HG03520 (cell line): ENCODE measurements at regions not wholly inside any gene's neighbourhood (a gene's known extent, or its start where the extent isn't known, plus 50 kb on each side); places are given as distances from the start of the nearest gene placed in this dataset.

Source experiments
- ATAC-seq: cut with Tn5 transposase; IDR thresholded peaks from one replicate; pipeline ENCODE4 v1.9.1; 2021; ENCODE audit warnings: mild to moderate bottlenecking, moderate library complexity; ENCODE audit not compliant: unreplicated experiment

DNA sequence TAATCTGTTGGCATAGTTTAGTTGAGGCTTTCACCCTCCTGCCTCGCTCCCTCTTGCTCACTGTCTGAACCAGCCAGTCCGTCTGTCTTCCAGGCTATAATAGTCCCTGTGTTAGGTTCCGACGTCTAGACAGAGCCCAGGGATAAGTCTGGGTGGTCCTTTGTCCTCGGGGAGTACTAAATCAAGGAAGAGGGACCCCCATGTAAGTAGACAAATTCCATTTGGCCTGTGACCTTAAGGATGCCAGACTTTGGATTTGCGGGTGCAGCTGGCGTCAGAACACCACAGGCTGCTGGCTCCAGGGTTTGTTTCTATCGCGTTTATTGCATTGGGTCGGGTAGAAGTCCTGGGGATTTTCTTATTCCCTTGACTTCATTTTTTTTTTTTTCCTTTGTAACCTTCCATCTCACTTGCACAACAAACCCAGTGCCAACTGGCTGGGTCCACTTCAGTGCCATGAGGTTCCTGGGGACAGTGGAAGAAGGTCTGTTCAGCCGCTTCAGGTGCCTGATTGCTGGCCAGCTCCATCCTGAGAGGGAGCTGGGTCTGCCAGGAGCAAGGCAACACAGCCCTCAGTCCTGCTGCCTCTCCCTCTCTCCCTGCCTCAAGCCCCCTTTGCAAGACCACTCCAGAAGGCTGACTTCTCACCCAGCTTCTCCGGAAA, 95.4 kb upstream of the KLHL25 start:
- ATAC-seq: no peak

DNA sequence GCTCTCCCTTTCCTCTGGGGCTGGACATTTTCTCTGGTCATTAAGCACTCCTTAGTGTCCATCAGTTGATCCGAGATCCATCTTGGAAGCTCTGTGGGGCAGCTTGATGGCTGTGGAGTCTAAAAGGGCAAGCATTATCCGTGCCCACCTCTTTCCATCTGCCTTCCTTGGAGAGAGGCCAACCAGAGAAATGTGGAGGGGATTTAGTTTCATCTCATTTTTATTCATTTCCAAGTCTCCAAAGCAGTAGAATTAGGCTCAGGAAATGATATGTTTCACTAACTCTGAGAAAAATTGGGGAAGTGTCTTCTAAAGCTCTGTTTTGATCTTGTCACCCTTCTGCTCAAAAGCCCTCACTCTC, 95.9 kb upstream of the KLHL25 start:
- ATAC-seq: no peak

DNA sequence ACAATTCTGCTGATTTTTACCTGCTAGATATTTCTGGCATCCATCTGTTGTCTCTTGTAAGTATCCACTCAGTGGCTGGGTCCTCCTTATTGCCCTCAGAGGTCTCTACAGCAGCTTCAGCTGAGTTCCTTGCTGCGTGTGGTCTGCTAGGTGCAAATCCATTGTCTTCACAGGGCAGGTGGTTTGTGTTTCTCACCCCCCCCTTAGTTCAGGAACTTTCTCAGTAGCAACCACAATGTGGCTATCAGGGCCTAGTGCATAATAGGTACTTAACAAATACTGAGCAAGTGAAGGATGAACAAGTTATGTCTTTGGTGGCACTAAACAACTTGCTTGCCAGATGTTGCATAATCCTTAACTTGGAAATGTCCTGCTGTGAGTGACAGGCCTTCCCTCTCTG, 96.7 kb upstream of the KLHL25 start:
- no peak for ATAC-seq

DNA sequence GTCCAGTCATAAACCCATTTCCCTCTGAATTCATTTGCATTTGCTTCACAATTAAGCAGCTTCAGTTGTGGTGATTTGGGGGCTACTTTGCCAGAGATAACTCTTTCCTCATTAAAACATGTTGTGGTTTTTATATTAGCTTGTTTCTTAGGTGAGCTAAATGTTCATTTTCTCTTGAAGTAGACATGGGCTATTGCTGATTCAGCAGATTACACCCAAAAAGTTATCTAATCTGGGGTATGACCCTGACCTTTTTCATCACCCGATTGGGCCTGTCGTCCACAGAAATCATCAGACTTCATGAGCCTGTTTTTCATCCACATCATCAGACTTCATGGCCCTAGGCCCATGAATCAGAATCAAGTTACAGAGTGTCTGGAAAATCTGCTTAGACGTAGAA, 97.5 kb upstream of the KLHL25 start:
- no peak for ATAC-seq

DNA sequence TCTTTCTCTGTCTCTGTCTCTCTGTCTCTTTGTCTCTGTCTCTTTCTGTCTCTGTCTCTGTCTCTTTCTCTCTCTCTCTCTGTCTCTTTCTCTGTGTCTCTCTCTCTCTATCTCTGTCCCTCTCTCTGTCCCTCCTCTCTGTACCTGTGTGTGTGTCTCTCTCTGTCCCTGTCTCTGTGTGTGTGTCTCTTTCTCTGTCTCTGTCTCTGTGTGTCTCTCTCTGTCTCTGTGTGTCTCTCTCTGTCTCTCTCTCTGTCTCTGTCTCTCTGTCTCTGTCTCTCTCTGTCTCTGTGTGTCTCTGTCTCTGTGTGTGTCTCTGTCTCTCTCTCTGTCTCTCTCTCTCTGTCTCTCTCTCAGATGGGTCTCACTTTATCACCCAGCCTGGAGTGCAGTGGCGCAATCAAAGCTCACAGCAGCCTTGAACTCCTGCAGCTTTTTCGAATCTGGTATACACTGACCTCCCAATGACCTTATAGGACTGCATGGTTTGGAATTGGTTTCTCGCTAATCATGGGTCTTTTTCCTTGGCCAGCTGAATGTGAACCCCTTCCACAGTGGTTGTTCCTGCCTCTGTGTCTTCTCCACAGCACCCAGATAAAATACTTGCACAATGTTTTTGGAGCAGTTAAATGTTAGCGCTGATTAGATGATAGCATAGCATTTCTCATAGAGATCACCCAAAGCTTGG, 102.6 kb upstream of the KLHL25 start:
- ATAC-seq: no peak

DNA sequence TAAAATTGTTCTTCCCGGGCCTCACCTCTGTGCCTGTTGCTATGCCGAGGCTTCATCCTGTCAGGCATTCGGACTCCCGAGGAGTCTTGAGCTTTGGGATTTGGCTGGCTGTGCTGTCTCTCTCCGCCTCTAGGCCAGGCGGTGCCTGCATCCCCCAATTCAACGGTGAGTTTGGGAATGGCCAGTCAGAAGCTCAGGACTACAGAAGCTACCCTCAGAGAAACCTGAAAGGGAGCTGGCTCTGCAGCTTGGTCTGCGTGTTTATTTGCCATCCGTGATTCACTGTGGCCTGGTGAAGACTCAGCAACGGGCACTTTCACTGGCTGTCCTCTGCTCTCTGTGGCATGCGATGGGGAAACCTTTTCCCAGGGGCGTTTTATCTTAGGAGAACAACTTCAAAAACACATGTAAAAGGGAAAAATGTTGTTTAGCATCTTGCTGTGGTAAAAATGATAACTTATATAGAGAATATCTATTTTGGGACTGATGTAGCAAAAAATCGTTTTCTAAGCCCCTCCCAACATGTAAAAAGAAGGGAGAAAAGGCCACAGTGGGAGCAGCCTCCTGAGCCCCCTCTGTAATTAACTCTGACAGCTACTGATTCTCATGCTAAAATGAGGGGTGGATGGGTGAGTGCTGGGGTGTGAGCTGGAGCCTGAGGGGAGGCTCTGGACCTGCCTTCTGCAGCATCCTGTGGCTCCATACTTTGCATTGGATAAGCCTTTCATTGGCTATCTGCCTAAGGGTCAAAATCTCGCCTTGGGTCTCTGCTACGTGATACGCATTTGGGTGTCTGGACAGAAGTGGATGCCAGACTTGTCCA, 103.4 kb upstream of the KLHL25 start:
- ATAC-seq: no peak

DNA sequence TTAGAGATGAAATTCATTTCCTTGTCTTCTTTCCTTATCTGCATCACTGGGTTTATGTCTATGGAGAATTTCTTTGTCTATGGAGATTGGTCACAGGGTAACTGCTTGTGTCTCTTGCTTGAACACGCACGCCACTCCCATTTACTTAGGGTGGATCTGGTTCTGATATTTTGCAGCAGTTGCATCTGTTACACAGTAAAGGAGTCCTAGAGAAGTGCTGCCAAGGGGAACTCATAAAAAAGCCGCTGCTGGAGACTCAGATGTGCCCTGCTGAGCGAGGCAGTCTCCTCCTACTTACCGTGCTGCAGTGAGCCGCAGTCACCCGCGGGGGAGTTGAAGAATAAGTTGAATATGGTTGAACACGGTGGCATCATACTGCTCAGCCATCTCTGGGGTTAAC, 105.2 kb upstream of the KLHL25 start:
- ATAC-seq: no peak

DNA sequence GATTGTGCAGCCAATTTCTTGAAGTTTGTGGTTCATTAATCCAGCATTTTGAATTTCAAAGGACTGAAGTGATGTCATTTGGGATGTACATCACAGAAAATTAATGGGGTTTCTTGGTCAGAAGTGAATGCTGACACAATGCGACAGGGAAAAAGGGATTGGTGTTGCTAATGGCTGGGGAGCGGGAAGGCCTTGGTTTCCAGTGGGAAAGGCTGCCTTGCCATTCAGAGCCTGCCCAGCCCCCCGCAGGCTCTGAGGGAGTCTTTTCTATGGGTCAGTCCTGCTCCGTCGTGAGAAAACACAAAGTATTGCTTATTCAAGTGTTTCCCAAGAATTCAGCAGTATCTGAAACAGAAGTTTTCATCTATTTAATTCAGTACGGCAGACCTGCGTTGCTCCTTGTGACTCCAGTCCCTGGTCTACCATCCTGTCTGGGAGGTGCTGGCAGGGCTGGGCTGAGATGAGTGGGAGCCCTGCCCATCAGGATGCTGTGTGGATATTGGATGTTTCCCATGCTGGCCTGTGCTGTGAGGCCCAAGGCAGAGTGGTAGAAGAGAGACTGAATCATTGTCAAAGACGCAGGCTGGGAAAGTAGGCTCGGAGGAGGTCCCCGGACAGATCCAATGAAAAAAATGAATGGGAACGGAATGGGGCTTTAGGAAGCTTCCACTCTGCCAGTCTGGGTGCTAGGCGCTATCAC, 111.2 kb upstream of the KLHL25 start:
- no peak for ATAC-seq

DNA sequence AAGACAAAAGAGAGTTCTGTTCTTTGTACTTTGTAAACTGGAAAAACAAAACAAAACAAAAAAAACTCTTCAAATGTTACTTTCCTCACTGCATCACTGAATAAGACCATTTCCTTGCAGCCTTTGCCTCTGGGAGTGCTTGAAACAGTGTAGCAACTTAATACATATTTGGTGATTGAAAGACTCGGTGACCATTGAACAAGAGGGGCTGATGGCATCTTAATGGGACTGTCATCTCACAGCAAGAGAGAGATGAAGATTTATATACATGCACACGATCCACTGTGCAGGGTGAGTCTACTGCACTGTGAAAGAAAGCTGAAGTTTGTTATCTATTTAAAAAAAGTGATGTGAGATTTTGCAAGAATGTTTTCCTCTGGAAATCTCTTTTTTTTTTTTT, 111.9 kb upstream of the KLHL25 start:
- no peak for ATAC-seq

DNA sequence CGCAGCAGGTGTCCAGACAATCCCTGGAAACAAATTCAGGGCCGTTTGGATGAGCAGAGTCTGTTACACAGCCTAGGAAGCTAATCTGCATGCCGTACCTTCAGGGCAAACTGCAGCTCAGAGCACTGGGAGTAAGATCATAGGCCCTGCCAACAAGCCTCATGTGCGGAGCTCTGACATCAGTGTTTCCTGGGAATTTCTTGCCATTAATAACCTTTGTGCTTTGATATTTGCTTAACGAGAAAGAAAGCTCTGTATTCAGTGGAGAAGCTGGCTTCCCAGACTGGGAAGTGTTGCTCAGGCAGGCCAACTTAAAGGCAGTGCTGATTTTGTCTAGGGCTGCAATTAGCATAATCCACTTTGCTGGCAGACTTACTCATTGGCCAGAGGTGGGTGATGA, 116.1 kb upstream of the KLHL25 start:
- no peak for ATAC-seq

DNA sequence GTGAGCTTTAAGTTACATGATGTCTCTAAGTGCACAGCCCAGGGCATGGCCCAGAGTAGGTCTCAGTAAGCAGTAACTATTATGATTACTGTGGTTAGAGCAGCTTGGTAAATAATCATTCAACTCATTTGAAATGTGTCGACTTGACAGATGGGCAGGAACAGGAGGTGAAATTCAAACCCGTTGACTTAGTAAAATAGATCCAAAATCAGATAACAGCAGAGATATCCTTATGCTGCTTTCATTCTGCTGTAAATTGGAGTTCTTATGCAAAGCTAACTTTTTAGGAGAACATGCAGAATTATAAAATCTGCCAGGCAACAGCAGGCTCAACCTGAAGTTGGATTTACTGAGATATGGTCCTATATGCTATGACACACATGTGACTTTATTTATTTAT, 118.7 kb upstream of the KLHL25 start:
- ATAC-seq: no peak

DNA sequence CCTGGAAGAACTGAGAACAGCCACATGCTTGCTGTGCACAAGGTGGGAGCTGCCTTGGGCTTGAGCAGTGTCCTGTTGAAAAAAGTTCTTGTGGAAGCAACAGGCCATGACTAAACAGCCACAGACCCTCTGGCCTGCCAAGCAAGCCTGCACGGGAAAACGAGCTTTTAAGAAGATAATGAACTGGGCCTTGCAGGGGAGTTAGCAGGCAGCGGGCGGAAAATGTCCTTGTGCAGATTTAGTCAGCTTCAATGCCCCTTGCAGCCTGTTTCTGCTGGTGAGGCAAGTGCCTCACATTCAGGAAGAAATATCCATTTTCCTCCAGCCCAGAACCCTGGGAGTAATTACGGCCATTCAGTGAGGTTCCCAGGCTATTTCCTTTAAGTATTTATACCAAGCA, 126.2 kb upstream of the KLHL25 start:
- no peak for ATAC-seq

DNA sequence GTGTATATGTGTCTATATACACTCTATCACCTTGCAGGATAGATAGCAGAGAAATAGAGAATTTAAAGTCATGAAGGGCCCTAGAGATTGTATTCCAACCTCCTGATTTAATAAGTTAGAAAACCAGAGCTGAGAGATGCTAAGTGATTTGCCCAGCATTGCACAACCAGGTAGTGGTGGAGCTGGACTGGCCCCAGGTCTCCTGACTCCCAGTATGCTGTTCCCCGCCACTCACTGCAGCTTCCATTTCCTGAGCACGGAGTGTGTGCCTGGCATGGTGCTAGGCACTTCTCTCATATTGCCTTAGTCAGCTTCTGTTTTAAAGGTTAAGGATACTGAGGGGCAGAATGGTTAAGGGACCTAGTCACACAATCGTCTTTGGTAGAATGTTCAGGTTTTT, 129.4 kb upstream of the KLHL25 start:
- no peak for ATAC-seq

DNA sequence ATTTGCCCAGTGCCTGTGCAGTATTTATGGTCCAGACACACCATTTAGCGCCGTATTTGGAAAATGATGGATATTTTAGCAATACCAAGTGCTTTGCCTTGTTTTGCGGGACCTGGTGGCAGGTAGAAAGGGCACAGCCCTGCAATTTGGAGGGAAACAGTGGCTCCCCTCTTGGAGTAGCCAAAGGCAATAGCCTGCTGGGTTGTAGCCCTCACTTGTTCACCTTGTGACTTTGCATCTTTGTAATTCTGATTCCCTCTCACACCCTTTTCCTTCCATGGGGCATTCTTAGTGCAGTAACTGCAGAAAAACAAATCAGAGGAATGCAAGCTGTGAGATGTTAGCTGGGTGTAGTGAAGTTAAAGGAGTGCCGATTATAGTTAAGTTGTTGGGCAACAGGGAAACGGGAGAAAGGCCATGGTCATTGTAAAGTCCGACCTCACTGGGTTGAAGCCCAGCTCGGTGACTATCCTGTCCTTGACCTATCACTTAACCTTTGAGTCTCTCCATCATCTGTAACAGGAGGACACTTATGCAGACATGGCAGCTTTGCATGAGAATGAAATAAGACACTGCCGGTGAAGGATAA, 131.0 kb upstream of the KLHL25 start:
- ATAC-seq: no peak

DNA sequence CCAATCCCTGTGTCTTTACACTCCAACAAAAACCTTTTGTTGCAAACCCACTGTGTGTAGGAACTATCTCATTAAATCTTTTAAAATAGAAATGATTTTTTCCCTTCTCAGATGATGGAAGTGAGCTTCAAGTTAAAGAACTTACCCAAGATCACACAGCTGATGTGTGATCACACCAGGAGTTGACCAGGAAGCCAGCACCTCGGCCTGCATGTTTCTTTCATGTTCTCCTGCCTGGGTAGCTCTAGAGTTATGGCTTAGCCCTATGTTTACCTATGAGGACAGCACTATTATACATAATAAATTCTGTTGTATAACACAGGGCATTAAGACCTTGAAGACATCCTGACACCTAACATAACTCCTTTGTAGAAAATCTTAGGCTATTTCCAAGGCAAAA, 132.1 kb upstream of the KLHL25 start:
- ATAC-seq: no peak

DNA sequence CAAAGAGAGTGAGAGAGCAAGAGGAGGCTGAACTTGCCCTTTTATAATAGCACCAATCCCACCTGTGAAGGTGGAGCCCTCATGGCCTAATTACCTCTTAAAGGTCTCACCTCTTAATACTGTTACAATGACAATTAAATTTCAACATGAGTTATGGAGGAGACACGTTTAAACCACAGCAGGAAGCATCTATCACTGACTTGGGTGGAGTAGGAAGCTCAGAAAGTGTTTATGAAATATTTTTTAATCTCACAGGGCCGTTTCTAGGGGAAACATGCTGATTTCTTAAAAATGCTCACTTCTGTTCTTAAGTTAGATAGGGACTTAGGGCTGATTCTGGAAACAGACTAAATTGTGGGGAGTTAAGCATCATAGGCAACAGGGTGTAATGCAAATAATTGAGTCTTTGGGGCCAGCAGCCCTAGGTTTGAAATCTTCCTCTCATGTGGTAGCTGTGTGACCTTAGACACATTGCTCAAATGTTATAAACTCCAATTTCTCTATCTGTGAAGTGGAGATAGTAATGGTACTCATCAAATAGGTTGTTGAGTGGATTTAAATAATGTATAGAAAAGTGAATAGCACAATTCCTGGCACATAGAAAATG, 133.3 kb upstream of the KLHL25 start:
- no peak for ATAC-seq

DNA sequence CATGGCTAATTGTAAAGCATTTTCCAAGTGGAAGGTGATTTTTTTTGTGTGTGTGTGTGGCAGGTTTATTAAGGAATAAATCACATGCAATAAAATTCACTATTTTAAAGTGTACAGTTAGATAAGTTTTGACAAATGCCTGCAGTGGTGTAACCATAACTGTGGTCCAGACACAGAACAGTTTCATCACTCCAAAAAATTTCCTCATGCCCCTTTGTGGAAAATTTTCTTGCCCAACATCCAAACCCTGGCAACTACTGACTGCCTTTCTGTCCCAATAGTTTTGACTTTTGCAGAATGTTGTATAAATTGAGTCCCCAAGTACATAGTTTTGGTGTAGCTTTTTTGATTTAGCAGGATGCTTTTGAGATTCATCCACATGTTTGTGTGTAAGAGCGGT, 135.1 kb upstream of the KLHL25 start:
- ATAC-seq: no peak

DNA sequence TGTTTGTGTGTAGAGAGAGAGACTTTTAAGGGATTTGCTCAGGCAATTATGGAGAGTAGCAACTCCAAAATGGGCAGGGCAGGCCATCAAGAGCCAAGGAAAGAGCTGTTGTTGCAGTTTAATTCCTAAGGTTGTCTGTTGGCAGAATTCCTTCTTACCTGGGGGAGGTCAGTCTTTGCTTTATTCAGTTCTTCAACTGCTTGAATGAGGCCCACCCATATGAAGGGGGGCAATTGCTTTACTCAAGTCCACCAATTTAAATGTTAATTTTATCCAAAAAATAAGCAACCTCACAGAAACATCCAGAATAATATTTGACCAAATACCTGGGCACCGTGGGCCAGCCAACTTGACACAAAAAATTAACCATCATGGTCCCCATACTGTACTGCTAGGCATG, 137.7 kb upstream of the KLHL25 start:
- no peak for ATAC-seq

DNA sequence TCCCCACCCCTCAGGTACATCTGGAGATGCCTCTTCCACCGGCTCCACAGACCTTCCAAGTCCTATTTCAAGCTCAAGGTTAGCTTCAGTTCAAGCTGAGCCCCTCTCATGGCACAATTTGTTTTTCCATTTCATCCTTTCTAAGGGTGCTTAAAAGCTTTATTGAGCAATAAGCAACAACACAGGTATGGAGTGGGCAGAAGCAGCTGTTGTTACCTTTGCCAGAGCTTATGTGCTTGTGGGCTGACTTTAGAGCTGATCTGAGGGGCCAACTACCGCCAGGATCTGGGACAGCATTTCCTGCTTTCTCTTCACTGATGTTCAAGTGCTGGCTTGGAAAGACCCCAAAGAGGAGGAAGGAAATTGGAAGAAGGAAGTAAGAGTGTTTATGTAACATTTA, 140.0 kb upstream of the KLHL25 start:
- no peak for ATAC-seq

DNA sequence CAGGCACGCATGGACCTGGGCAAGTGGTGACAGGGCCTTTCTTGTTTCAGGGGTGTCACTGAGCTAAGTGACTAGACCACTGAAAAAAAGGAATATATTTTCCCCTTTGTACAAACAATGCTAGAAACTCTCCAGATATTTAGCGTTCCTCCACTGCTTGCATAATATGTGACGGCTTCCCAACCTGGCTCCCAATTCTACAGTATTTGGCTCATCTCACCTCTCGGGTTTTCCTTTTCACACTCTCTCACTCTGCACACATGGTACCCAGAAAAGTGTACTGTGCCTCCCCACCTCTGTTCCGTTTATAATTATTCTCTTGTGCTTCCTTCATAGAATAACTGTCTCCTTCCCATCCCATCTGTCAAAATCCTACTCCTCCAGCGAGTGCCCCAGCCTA, 140.5 kb upstream of the KLHL25 start:
- no peak for ATAC-seq

DNA sequence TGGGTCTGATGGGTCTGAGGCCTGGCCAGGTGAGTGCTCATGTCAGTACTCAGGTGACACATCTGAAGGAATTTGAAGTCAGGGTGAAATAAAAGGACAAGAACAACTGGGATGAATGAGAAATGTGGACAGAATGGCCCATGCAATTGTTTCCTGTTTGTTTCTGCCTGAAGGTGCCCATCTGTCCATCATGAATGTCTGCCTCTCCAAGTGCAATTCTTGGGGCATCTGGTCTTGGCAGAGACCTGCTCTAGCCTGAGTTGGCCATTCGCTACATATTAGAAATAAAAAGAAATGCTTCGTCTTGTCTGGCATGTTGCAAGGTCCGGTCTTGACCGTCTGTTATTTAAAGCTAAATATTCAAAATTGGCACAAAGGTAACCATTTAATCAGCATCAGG, 142.0 kb upstream of the AGBL1 start:
- ATAC-seq: no peak
